Sciatic nerve (tissue), 2 donors: ENCODE measurements at regions not wholly inside any gene's neighbourhood (a gene's known extent, or its start where the extent isn't known, plus 50 kb on each side); places are given as distances from the start of the nearest gene placed in this dataset.
A peak's percentile ranks its signal among the peaks of the same experiment; 100 is the strongest.

Experiments used
- ATAC-seq: fragments of 200-7000 bp; cut with Tn5 transposase; one replicate; pipeline ENCODE4 v1.9.1; 2020; ENCODE audit warnings: mild to moderate bottlenecking, moderate library complexity
- DNase-seq: peaks from one replicate; pipeline ENCODE4 v3.0.0-alpha.2; 2020; ENCODE audit warnings: low spot score
- intact Hi-C: fragments of 100-400 bp; cut with DNase I; formaldehyde crosslinking; loops from one replicate; pipeline ENCODE4 v1.14.2; 2022
- donor health status: DM: no; HTN: no; CAD: no.
- donor health status: DM: no; HTN: no; CAD: no.

DNA sequence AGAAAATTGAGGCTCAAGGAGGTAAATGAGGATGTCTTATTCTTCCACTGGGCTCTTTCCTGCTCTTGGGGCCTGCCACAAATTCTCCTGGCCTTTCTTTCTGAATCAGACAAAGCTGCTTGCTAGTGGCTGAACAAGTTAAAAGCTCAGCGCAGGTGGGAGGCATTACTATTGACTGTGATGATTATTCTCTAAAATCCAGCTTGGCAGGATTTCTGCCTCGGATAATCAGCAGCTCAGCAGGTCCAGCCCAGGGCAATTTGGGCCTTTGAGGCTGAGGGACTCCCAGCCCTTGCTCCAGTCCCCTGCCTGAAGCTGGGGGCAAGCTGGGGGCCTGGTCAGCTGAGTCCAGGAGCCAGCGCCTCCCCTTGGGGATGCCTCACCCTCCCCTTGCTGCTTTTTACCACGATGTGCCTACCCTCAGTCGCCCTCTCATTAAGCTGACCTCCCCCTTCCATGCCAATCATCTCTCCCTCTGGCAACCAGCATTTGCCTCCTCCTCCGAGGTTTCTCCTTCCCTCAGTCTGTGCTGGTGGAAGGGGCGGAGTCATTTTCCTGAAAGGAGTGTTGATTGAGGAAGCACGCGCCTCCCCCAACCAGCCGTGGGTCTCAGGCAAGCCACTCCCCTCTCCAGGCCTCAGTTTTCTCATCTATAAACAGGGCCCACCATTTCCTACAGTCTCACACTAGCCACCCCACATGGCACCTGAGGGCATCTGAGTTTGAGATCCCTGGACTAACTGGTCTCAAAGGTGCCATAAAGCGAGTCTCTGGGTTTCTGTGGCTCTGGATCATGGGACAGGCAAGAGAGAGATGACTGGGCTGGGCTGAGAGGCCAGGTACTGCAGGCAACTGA, 60.6 kb upstream of the PRDM11 start:
- no peak for ATAC-seq
- no peak for DNase-seq
- intact Hi-C loops, result no loop called here

DNA sequence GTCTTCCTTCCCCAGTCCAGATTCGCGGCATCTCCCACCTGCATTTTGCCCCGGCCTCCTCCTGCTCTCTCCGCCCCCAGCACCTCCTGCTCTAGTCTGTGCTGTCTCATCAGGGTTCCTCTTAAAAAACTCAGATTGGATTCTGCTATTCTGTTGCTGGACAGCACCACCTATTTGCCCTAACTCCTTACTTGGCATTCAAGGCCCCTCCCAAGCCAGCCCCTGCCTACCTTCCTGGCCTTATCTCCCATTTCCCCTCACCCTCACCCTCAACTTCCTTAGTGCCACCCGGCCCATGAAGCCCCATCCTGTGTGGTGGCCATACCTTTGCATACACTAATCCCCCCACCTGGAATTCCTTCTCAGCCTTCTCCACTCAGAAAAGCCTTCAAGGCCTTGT, 59.9 kb upstream of the PRDM11 start:
- intact Hi-C loops, result no loop called here
- ATAC-seq (no peak), DNase-seq (no peak)

DNA sequence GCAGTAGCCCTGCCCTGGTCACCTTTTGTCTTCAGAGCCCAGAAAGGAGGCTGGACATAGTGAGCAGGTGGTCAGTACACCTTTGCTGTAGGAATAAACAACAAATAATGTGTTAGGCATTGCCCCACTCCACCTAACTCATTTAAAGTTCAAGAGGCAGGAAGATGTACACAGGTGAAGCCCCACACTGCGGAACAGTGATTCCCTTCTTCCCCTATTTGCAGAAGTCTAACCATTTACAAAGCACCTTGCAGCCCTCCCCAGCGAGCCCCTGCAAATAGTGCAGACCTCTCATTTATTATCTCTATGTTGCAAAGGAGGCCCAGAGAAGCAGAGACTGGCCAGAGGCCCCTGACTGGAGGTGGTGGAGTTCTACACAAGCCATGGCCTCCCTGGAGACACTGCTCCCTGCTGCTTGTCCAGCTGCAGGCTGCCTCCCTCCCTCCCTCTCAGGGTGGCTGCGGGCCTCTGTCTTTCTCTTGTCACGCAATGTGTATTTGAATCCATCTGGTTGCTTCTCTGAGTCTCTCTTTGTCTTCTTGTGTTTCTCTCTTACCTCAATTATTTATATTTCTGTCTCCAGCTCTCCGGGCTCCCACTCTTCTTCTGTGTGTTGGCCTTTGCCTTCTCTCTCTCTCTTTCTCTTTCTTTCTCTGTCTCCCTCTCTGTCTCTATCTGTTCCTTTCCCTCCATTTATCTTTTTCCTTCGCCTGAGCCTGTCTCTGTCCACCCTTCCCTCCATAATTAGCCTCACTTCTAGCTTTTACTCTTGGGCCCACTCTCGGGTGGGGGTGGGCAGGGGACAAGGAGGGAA, 59.1 kb upstream of the PRDM11 start:
- no peak for ATAC-seq

DNA sequence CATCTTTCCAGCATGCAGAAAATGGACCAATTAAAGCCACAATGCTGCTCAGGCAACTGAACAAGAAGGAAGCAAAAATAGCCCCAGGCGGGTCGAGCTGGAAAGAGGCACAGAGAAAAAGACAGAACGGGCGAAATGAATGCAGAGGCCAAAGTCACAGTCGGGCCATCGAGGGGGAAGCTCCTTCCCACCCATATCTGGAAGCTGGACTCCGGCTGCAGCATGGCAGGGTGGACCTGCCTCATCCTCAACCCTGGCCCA, 58.6 kb upstream of the PRDM11 start:
- DNase-seq, result no peak
- intact Hi-C loops, result no loop called here
- no peak for ATAC-seq

More for the DNA sequence above, 59.1 kb upstream of the PRDM11 start:
- intact Hi-C loops, result no loop called here
- DNase-seq, result no peak

DNA sequence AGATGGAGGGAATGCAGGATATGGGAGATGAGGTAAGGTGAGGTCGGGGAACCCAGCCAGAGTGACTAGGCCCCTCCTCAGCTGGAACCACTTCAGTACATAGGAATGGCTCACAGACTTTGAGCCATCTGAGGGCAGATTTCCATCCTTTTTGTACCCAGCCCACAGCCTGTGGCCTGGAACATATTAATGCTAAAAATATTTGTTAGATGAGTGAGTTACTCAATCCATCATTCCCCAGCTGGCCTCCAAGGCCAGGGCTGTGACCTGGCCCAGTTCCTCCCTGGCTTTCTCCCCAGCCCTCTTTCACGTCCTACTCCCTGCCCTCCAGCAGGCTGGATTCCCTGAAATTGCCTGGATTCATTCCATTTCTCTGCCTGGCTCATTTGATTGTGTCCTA, 57.2 kb upstream of the PRDM11 start:
- peak; percentile 84 for DNase-seq
- intact Hi-C loops, result no loop called here
- ATAC-seq, result peak; percentile 97

DNA sequence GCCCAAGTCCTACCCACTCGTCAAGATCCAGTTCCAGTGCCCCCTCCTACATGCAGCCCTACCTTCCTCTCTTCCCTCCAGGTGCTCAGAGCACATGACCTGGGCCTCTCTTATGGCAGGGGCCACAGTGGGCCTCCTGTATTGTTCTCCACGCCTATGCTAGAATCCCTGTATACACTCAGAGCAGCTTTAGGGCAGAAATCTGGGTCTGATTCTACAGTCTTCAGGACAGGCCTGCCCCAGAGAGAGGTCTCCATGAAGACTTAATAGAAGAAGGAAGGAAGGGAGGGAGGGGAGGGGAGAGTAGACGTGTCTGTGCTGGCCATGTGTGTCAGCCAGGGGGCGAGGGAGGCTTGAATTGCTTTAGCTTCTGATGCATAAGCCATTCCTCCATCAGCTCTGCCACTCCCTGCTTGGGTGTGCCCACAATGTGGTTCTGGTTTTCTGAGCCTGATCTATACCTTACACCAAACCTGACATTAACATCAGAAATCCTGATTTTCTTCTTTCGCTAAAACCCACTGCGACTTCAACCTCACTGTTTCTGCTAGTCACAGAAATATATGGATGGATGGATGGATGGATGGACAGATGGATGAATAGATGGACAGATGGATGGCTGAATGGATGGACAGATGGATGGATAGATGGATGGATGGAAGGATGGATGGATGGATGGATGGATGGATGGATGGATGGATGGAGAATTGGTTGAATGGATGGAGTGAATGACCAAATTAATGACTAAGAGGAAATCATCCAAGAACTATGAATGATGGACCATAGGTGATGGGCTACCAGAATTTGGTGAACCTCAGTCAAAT, 56.6 kb upstream of the PRDM11 start:
- ATAC-seq, result peak; percentile 25
- no peak for DNase-seq
- intact Hi-C loops, result no loop called here

DNA sequence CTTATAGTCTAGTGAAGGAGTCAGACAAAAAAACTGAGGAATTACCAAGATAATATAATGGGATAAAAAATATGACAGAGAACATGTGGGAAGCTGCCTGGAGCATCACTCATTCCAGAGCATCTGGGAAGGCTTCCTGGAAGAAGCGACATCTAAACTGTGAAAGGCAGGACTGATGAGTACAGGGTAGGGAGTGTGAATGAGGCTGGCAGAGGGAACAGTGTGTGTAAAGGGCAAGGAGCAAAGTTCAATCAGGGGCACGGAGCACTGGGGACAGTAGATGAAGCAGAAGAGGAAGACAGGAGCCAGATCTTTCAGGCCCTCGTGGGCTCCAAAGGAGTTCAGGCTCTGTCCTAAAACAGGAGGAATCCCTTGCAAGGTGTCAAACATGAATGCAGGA, 55.8 kb upstream of the PRDM11 start:
- intact Hi-C loops, result no loop called here
- ATAC-seq, result no peak
- DNase-seq, result no peak

DNA sequence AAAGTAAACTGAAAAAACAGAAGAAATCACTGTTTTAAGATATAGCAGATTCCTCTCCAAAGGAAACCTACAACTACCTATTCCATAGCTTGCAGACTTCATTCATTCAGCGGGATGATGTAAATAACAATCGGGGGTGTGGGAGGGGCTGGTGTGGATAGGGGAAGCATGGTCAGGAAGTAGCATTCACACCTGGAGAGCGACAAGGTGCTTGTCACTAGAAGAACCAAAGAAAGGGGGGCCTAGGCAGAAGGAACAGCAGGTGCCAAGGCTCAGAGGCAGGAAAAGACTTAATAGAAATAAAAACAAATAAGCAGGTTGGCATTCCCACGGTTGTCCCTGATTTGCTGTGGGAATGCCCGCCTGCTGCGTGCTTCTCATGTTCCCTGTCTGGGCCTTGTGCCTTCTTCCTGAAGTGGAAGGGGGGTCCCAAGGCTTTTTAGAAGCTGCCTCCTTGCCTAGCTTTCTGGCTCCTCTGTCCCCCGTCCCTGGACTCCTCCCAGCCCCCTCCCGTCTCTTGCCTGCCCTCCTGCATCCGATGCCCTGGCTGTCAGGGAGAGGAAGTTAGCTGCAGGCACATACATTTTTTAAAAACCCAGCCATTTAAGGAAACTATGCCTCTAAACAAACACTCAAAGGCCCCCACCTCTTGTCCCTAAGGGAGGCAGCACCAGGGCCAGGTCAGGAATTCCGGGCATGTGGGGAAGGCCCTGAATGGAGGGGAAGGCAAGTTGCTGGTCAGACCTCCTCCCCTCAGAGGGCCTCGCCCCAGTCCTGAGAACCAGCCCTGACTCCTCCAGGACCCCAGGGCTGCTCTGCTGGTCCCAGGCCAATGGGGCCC, 54.7 kb upstream of the PRDM11 start:
- ATAC-seq, result peak; percentile 5
- intact Hi-C loops, result no loop called here
- DNase-seq, result no peak

DNA sequence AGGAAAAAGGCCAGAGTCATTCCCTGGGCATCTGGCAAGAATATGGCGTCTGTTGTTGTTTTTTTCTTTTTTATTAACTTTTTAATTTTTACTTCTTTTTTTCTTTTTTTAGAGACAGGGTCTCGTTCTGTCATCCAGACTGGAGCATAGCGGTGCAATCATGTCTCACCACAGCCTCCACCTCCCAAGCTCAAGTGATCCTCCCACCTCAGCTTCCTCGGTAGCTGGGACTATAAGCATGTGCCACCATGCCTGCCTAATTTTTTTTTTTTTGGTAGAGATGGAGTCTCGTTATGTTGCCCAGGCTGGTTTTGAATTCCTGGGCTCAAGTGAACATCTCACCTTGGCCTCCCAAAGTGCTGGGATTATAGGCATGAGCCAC, 54.0 kb upstream of the PRDM11 start:
- intact Hi-C loops, result no loop called here
- ATAC-seq (no peak), DNase-seq (no peak)

DNA sequence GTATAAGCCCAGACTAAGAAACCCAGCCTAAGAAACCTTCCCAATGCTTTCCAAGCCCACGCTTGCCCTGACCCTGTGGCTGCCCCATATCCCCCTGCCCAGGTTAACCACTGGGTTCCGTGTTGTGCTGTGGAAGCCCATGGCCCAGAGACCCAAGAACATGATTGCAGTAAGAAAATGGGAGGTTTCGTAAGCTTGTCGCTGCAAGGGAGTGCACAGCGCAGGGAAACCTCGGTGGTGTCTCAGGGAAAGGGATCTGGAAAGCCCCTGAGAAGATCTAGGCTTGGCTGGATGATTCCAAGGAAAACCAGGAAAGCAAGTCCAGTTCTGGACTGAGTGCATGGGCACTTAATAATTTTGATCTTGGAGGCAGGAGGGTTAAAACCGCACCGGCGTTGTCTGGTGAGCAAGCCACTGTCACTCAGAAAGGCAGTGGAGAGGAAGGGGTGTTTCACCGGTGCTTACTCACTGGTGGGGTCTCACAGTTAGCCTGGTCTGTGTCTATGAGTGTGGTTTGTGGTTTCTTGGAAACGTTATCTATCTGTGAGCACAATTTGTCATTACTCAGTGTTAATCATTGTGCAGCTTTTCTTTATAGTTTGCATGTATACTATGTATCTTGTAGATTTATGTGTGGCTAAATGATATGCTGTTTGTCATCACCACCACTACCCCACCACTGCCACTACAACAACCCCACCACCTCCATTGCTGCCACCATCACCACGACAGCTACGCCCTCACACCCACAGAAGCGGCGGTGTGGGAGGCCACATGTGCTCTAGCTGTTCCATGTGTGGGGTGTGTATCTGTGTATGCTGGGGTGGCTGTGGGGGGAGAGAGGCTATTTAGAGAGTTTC, 53.3 kb upstream of the PRDM11 start:
- no peak for DNase-seq
- ATAC-seq, result no peak
- intact Hi-C loops, result no loop called here

DNA sequence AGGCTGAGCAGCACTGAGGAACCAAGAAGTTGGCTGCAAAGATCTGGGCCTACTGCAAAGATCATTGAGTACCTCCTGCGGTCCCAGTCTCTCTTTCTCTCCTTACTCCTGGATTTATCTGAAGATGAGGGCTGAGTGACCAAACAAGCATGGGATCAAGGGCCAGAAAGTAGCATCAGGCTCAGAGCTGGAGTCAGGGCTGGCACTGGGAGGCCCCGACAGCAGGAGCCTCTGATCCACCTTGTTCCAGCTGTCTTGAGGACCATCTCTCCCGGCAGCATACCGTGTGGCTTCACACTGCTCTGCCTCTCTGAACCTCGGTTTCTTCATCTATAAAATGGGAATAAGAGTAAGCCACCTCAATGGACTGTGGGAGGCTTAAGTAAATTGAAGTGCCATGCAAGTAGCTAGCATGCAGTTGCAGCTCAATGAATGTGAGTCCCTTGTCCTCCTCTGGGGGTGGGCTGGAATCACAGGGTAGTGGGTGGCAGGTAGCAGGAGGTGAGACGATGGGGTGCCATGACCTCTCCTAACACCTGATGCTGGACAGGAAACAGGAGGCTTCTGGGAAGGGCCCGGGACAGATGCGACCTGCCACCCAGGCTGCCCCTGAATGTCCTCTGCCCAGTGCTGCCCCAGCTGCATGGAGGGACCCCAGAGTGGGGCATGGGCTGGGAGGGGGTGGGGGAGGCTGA, 52.5 kb upstream of the PRDM11 start:
- ATAC-seq, result no peak
- DNase-seq, result no peak
- intact Hi-C loops, result no loop called here

DNA sequence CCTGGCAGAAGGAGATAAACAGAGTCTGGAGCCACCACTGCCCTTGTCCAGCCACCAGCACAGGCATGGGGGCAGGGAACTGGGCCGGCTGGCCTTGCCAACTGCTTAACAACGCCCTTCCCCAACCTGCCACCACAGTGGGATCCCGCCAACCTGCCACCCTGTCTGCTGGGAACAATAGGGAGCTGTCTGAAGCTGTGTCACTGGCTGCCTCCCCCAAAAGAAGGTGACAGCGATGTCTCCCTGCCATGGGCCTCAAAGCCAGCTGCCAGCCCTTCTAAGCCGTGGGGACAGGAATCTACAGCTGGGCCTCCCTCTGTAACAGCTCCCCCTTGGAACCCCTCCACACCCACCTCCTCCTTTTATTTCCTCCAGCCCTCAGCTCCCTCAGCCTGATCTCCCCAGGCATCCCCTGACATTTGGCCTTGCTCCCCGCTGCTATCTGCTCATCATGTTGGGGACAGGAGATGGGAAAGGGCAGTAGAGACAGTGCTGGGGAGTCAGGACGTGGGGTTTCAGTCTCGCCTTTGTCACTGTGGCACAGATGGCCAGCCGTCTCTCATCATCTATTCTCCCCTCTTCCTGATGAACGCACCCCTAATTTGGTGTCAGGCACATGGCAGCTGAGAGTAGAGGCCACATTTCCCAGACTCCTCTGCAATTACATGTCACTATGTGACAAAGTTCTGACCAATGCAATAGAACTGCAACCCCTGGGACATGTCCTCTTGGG, 51.3 kb upstream of the PRDM11 start:
- no peak for ATAC-seq
- intact Hi-C loops, result no loop called here
- no peak for DNase-seq

DNA sequence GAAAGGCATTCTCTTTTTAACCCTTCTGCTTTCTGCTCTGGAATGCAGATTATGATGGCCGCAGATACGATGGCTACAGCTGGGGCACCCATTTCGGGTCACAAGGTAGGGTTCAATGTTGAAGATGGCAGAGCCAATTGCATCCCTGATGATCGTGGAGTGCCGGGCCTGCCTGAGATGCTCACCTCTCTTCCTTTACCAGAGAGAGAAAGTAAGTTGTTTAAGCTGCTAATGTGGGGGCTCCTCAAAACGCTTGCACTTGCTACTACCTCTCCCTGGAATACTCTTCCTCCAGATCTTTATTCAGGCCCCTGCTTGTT, 50.8 kb upstream of the PRDM11 start:
- intact Hi-C loops, result no loop called here

DNA sequence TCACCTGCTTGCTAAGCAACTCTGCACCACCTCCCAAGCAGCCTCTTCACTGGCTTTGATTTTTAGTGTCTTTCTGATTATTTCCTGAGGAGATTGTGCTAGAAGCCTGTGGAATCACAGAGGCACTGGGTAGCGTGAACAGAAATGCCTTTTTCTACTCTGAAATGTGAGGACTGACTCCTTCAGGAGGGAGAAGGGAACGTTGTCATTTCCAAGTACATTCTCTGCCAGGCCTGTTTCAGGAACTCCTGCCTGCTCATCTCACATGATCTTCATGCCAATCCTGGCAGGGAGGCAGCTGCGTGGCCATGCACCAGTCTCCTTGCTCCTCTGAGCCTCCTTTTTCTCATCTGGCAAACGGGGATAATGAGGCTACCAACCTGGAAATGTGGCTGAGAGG, 49.8 kb upstream of the PRDM11 start:
- intact Hi-C loops, result no loop called here

More for the DNA sequence above, 50.8 kb upstream of the PRDM11 start:
- ATAC-seq, result no peak
- no peak for DNase-seq

More for the DNA sequence above, 49.8 kb upstream of the PRDM11 start:
- ATAC-seq, result no peak
- DNase-seq, result no peak
